NCI-H2029 treated with DMSO at 0.1 percent for 48 hours (cell line): ENCODE measurements at regions not wholly inside any gene's neighbourhood (a gene's known extent, or its start where the extent isn't known, plus 50 kb on each side); places are given as distances from the start of the nearest gene placed in this dataset.
A peak's percentile ranks its signal among the peaks of the same experiment; 100 is the strongest.

Source experiments
- DNase-seq: peaks from one replicate; lab custom pipeline; 2025; lab: John Stamatoyannopoulos, UW

DNA sequence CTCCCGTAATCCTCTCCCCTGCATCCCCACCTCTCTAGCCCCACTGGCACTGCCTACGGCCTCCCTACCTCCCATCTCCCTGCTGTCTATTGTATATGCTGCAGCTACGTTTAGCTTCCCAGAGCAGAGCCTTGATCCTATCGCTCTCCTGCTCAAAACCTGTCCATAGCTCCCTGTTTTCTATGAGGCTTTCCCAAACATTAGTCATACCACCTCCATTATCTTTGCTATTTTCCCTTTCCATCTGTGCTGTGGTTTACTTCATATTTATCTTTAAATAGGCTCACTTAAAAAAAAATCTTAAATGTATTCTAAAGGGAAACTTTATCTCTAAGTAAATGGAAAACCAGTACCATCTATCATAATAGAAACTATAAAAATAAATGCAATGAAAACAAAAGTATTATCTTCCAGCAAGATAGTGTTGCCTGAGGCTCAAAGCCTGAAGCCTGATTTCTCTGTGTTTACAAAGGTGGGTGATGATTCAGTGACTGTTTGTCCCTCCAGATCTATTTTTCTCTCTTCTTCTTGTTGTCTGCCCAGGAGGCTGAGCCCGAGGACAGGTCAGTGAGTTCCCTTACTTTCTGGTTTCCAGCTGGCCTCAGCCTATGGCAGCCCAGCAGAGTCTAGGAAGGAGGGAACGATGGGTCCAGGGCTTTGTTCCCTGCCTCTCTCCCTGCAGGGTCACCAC lies 397.1 kb upstream of the CFAP20DC start:
- no peak for DNase-seq

DNA sequence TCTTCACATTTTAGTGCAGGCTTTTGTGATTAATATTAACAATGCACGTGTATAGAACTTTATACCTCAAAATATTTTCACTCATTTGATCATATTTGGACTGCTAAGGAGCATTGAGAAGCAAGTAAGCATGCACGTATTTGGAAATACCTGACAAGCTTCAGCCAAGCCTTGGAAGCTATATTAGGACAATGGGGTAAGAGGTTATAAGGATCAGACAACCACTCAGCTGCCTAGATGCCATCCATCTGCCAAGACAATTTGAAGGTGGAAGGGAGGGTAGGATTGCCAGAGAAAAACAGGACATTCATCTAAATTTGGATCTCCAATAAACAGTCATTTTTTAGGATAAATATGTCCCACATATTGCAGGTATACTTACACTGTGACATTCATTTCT lies 394.9 kb upstream of the CFAP20DC start:
- DNase-seq, result no peak

DNA sequence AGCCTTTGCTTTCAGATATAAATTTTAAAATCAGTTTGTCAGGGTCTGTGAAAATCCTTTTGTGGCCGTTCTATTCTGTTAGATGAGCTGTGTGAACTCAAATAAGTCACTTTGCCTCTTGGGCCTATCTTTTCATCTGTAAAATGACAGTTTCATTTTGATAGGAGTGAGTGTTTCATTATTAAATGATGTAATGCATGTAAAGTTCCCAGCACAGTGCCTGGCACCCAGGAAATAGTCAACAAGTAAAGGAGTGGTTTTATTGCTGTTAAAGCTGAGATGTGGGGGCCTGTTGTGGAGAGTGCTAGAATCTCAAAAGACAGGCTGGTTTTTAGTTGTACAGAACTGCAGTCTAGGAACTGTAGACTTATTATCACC lies 394.5 kb upstream of the CFAP20DC start:
- no peak for DNase-seq

GRCh38 chr3:59443618-59444293 lies 393.9 kb upstream of the CFAP20DC start:
- DNase-seq, result no peak

GRCh38 chr3:59442046-59442445 lies 392.2 kb upstream of the CFAP20DC start:
- no peak for DNase-seq

- no peak for DNase-seq
These were observed 390.6 kb upstream of the CFAP20DC start for GRCh38 chr3:59440285-59441028.

DNA sequence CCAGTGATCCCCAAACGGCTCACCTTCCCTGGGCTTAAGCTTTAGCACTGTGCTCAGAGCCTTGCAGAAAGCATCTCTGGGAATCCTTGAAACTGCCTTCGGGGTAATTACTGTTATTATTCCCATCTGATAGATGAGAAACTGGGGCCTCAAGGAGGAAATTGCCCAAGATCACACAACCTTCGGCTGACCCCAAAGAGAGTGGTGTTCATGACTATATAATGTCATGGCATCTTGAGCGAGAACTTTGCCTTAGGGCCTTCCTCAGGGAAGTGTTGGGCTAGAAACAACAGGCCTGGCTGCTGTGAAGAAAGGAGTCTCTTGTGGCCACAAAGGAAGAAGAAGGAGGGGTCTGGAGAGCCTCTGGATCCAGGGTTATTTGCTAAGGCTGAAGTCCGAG lies 388.7 kb upstream of the CFAP20DC start:
- DNase-seq, result no peak

DNA sequence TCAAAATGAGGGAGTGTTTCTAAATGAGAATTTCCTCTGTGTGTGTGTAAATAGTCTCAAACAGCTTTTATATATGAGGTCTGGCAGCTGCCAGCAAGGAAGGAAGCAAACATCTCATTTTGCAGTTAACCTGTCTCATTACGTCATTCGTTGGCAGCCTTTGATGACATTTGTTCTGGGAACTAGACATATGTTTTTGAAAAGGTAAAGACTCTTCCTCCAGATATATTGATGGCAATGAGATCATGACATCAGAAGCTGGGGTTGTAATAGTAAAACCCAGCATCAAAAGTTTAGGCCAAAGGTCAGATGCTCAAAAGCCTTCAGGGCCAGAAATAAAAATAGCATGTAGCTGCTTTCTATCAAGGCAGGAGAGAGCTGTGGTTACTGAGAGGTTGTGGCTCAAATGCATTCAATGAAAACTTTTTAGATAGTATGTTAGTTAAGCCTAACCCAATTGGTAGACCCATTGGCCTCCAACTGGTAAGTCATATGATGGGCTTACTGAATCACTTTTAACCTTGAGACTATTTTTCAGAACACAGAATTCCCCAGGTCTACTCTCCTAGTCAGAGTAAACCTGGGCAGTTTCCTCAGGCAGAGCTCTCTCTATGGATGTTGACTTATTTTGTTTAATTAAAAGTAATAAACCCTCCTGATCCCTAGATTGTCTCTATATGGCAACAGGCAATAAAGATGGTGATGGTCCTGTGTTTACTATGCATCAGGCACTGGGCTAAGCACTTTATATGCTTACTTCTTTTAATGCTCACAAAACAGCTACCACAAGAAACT lies 386.5 kb upstream of the CFAP20DC start:
- DNase-seq, result peak; percentile 31

DNA sequence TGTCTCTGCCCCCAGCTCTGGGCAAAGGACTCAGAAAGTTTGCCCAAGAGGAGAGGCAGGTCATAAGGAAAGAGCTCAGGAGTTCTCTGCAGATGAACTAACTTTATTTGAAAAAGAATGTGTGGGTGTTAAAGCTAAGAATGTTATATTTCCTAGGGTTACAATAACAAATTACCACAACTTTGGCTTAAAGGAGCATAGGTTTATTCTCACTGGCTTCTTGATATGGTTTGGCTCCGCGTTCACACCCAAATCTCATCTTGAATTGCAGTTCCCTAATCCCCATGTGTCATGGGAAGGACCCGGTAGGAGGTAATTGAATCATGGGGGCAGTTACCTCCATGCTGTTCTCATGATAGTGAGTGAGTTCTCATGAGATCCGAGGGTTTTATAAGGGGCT lies 383.7 kb upstream of the CFAP20DC start:
- no peak for DNase-seq

DNA sequence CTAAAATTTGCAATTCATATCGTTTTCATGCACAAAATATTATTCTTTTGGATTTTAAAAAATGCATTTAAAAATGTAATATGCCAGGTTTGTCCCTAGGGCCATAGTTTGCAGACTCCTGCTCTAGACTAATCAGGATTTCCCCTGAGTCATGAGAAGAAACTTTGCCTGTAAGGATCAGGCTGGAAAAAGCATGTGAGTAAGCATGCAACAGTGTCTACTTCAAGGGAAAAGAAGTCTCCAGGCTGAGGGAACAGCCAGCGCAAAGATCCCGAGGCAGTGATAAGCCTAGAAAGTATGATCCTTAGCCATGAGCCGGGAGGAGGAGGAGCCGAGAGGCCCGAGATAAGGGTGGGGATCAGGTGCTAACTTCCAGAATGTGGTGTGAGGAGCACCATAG lies 382.8 kb upstream of the CFAP20DC start:
- DNase-seq, result no peak

- no peak for DNase-seq
These were observed 380.5 kb upstream of the CFAP20DC start for GRCh38 chr3:59430341-59430740.

DNA sequence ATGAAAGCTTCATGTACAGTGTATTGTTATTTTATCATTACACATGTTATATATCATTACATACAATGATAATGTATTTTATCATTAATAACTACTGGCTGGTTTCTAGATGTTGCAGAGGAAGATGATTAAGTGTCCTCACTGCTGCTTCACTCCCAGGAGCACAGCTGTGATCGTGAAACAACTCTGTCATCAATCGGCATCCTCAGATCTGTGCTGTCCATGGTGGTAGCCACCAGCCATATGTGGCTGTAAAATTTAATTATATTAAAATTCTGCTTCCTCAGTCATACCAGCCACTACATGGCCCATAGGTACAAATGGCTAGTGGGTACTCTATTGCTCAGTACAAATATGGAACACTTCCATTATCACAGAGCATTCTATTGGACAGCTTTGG lies 379.4 kb upstream of the CFAP20DC start:
- DNase-seq, result no peak

GRCh38 chr3:59426821-59427565 lies 377.2 kb upstream of the CFAP20DC start:
- no peak for DNase-seq

DNA sequence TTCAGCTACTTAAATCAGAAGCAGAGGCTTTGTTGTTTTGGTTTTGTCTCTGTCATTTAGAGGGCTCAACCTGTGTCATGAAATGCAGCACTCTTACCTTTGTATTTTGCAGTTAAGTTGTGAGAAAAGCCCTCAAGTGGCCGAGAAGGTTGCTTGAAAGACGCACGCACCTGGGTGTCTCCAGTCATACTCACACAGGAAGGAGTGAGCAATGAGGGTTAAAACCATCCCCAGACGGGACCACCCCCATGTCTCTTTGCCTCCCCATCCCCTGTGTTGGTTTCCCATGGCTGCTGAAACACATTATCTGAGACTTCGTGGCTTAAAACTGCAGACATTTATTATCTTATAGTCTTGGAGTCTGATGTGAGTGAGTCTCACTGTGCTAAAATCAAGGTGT lies 376.1 kb upstream of the CFAP20DC start:
- DNase-seq, result no peak

DNA sequence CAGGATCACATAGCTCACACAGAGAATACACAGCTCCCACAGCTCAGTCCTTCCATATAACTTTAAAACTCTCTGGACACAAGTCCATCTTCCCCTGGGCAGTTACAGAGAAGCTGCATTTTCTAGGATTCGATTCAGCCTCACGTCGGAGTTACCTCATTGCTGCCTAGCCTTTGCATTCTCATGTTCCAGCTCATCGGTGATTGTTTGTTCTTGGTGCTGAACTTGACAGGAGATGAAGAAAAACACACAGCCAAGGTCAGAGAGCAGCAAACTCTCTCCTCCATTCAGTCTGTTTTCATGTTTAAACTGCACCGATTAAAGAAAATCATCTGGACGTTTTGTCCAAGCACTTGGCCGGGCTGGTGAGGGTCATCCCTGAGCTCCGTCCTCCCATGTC lies 375.5 kb upstream of the CFAP20DC start:
- DNase-seq, result no peak

DNA sequence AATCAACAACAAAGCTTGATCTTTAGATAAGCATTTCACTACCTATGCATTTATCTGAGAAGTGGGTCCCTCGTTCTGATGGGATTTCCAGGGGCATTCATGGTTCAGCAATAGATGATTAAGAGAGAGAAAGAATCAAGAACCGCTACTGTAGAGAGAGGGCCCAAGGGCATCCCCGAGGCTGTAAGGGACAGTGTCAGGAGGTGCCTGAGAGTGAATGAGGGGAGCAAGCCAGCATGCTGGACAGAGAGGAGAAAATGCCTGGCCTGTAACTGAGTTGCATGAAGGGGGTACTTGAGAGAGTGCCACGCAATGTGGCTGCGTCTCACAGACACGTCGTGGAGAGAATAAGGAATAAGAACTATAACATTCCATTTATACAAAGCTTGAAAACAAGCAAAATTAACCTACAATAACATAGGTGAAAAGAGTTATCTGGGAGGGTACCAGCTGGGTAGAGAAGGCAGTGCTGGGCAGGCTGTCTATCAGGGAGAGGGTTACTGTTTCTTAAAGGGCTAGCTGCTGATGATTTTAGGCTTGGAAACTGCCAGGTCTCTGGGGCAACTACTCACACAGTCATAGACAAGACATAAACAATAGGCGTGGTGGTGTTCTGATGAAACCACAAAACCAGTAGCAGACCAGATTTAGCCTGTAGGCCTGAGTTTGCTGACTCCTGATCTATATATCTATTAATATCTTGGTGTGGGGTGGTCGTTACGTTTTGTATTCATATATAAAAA lies 374.6 kb upstream of the CFAP20DC start:
- no peak for DNase-seq

- no peak for DNase-seq
These were observed 373.9 kb upstream of the CFAP20DC start for GRCh38 chr3:59423707-59424106.

DNA sequence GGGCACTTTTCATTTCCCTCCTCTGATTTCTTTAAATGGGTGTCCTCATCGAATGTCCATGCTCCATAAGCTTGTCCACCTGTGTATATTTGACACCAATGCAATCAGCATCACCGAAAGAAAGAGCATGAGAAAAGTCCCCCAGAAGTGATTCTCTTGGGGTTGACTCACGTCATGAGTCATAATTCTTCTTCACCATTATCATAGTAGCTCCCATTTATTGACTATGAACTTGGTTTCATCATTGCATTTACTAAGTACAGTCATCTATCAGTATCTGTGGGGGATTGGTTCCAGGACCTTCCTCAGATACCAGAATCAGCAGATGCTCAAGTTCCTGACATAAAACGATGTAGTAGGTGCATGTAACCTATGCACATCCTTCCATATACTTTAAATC lies 372.5 kb upstream of the CFAP20DC start:
- no peak for DNase-seq

DNA sequence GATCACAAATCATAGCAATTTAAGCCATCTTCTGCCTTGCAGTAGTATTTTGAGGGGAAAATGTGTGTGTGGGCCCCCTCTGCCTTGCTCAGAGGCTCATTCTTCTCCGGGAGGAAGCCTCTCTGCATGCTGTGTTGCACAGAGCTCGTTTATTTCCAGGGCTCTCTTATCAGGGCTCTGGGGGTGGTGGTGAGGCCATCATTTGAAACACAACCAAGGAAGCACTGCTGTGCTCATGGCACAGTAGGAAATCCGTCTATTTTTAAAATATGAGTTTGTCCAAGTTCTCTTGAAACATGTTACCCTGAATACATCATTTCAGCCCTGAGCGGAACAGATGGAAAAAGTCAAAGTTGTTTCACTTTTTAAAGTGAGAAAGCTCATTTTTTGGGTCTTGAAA lies 369.0 kb upstream of the CFAP20DC start:
- no peak for DNase-seq

DNA sequence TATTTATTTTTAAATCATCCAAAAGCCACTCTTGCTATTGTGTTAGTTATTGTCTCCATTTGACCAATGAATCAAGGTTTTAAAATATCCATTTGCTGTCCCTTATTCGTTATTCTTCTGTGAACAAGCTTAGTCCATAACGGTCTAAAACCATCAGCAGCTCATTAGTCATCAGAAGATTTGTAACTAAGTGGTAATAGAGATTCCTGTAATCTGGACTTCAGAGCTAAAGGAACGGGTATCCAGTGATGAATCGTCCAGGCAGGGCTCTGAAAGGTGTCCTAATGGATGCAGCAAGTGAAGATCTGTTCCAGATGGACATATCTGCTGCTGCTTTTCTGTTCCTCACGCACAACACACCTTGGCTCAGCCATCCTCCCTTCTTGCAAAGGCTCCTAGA lies 362.7 kb upstream of the CFAP20DC start:
- no peak for DNase-seq

DNA sequence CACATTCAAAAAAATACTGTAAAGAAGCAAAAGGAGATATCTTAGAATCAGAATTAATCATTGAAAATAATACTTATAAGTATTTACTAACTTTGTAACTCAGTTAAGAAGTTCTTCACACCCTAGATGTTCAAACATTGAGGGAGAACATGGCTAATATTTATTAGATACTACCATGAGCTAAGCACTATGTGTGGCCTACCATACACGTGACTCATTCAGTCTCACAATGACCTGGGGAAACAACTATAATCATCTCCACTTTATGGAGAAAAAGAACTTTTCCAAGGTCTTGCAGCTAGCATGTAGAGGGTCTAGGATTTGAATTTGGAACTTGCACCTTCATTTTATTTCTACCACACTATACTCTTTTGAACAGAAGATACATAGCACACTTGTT lies 361.9 kb upstream of the CFAP20DC start:
- no peak for DNase-seq
